ENCODE measurements at regions not wholly inside any gene's neighbourhood (a gene's known extent, or its start where the extent isn't known, plus 50 kb on each side); places are given as distances from the start of the nearest gene placed in this dataset.

DNA sequence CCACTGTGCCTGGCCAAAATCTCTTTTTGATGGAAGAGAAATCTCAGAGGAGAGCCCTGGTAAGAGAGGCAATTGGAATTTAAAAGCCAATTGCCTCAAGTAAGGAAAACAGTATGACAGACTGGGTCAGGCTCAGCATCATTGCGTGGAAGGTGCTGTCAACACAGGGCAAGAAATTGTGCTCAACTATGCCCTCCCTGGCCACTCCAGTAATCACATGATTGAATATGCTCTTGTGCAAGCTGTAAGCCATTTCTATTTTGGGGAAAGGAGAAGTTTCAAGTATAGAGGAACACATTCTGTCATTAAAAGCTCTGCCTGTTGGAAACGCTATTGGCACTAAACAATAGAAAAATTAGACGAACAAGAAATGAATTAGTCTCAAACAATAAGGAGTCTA lies 1127.7 kb downstream of the REEP3 start:
- Histone ChIP-seq H3K27ac (no peak overlapping the region), H3K9me3 (no peaks in the 10 kb centered on the region), H3K27me3 (no peaks in the 10 kb centered on the region), H3K4me3 (no peak overlapping the region), H3K36me3 (no peaks in the 10 kb centered on the region), H3K4me1 (no peaks in the 10 kb centered on the region)
- WGBS, result 64% methylated on average over 3 of the region's 3 CpGs
- no peak for DNase-seq (ENCODE audit: low spot score in 2 of 2)
- no peak for TF ChIP-seq POLR2A (IDR thresholded peaks at IDR 0.05)
- no peak for TF ChIP-seq EP300 (IDR thresholded peaks at IDR 0.05)
- TF ChIP-seq, protein P1, sequence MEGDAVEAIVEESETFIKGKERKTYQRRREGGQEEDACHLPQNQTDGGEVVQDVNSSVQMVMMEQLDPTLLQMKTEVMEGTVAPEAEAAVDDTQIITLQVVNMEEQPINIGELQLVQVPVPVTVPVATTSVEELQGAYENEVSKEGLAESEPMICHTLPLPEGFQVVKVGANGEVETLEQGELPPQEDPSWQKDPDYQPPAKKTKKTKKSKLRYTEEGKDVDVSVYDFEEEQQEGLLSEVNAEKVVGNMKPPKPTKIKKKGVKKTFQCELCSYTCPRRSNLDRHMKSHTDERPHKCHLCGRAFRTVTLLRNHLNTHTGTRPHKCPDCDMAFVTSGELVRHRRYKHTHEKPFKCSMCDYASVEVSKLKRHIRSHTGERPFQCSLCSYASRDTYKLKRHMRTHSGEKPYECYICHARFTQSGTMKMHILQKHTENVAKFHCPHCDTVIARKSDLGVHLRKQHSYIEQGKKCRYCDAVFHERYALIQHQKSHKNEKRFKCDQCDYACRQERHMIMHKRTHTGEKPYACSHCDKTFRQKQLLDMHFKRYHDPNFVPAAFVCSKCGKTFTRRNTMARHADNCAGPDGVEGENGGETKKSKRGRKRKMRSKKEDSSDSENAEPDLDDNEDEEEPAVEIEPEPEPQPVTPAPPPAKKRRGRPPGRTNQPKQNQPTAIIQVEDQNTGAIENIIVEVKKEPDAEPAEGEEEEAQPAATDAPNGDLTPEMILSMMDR (IDR thresholded peaks at IDR 0.05), result no peak
- no peak for TF ChIP-seq POLR2AphosphoS5 (IDR thresholded peaks at IDR 0.05)

DNA sequence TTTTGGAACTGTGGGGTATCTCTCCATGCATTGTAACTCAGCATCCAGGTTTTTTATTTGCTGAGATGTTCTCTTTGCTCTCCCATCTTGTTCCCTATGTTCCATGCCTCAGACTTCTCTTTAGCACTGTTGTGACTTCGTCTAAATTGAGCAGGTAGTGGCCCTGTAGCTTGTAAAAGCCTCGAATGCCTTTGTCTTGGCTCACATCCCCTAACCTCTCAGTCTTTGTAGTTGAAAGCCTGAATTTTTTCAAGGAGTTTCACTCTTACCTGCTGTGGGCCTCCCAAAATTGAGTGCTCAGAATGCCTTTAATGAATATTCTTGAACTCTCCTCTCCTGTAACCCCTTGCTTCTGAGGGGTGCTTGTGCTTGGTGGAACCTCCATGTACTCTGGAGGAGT lies 1137.3 kb downstream of the REEP3 start:
- no peaks in the 10 kb centered on the region for H3K9me3 ChIP-seq
- H3K27ac ChIP-seq, result no peak overlapping the region
- DNase-seq (ENCODE audit: low spot score in 2 of 2), result no peak
- H3K4me3 ChIP-seq, result no peak overlapping the region
- H3K27me3 ChIP-seq, result no peaks in the 10 kb centered on the region
- no peak for TF ChIP-seq EP300 (IDR thresholded peaks at IDR 0.05)
- TF ChIP-seq POLR2AphosphoS5 (IDR thresholded peaks at IDR 0.05), result no peak
- TF ChIP-seq, protein P1 (IDR thresholded peaks at IDR 0.05), result no peak
- no peak for TF ChIP-seq POLR2A (IDR thresholded peaks at IDR 0.05)
- WGBS, result 41% methylated on average over 2 of the region's 2 CpGs
- H3K4me1 ChIP-seq, result no peaks in the 10 kb centered on the region
- no peaks in the 10 kb centered on the region for H3K36me3 ChIP-seq

DNA sequence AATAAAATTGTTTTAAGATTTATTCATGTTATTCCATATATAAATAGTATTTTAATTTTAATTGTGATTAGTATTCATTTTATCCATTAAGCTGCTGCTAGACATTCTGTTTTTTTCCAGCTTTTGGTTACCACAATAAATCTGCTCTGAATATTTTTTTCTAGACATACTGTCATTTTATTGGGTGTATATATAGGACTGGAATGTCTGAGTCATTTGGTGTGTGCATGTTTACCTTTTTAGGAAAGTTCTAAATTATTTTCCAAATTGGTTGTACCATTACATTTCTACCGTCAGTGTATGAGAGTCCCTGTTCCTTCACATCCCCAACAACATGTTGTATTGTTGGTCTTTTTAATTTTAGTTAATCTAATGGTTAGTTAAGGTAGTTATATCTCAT lies 1138.1 kb downstream of the REEP3 start:
- Histone ChIP-seq H3K27ac (no peak overlapping the region), H3K4me3 (no peak overlapping the region), H3K27me3 (no peaks in the 10 kb centered on the region), H3K9me3 (no peaks in the 10 kb centered on the region), H3K36me3 (no peaks in the 10 kb centered on the region), H3K4me1 (no peaks in the 10 kb centered on the region)
- TF ChIP-seq, protein P1 (IDR thresholded peaks at IDR 0.05), result no peak
- TF ChIP-seq POLR2AphosphoS5 (IDR thresholded peaks at IDR 0.05) (no peak), POLR2A (IDR thresholded peaks at IDR 0.05) (no peak), EP300 (IDR thresholded peaks at IDR 0.05) (no peak)
- DNase-seq (ENCODE audit: low spot score in 2 of 2), result no peak
- 76% methylated on average over 1 of the region's 1 CpG for WGBS

DNA sequence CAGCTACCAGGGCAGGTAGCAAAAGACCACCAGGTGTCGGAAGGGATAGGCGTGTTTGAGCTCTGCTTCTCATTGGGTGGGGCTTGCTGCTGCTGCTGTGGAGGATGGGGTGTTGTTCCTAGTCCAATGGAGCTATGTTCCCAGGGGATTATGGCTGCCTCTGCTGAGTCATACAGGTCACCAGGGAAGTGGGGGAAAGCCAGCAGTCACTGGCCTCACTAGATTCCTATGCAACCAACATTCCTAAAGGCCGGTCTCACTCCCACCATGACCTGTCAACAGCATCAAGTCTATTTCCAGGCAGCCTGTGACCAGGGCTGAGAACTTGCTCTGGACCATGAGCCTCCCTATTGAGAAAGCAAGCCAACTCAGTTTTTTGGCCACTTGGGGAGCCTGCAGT lies 1160.8 kb downstream of the REEP3 start:
- Histone ChIP-seq H3K4me1 (no peaks in the 10 kb centered on the region), H3K36me3 (no peaks in the 10 kb centered on the region), H3K27me3 (no peaks in the 10 kb centered on the region), H3K27ac (no peak overlapping the region), H3K9me3 (peaks cover 5% of the 10 kb centered on the region), H3K4me3 (no peak overlapping the region)
- TF ChIP-seq POLR2A (IDR thresholded peaks at IDR 0.05), result no peak
- TF ChIP-seq POLR2AphosphoS5 (IDR thresholded peaks at IDR 0.05), result no peak
- TF ChIP-seq EP300 (IDR thresholded peaks at IDR 0.05), result no peak
- TF ChIP-seq, protein P1 (IDR thresholded peaks at IDR 0.05), result no peak
- WGBS, result no CpG with 5 or more reads among the region's 3 CpGs
- no peak for DNase-seq (ENCODE audit: low spot score in 2 of 2)

DNA sequence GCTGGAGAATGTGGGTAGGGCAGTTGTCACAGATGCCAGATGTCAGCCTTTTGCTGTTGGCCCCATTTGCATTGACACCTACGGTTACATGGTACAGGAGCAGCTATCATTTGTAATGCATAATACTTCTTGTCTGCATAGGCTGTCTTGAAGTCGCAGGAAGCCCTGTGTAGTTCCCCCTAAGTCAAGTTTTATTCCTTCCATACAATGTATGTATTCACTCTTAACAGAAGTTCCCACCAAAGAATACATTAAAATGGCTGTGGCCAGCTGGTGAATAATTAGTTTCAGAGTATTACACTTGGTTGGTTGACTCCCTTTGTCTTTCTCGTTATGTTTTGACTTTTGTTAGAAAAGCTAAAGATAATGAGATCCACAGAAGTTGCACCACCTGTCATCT lies 1169.0 kb downstream of the REEP3 start:
- H3K4me3 ChIP-seq, result no peak overlapping the region
- no peak for TF ChIP-seq EP300 (IDR thresholded peaks at IDR 0.05)
- TF ChIP-seq POLR2A (IDR thresholded peaks at IDR 0.05), result no peak
- TF ChIP-seq, protein P1 (IDR thresholded peaks at IDR 0.05), result no peak
- no peak for TF ChIP-seq POLR2AphosphoS5 (IDR thresholded peaks at IDR 0.05)
- H3K36me3 ChIP-seq, result no peaks in the 10 kb centered on the region
- H3K27me3 ChIP-seq, result no peaks in the 10 kb centered on the region
- no peaks in the 10 kb centered on the region for H3K9me3 ChIP-seq
- H3K4me1 ChIP-seq, result no peaks in the 10 kb centered on the region
- 51% methylated on average over 3 of the region's 3 CpGs for WGBS
- no peak overlapping the region for H3K27ac ChIP-seq
- DNase-seq (ENCODE audit: low spot score in 2 of 2), result no peak
